ENCODE measurements at regions not wholly inside any gene's neighbourhood (a gene's known extent, or its start where the extent isn't known, plus 50 kb on each side); places are given as distances from the start of the nearest gene placed in this dataset.

- Histone ChIP-seq H4K20me1 (replicated peaks in 1 of 2; ENCODE audit: control insufficient read depth in 1 of 2, insufficient read depth in 2 of 2, low read length in 2 of 2) (no peaks in the 10 kb centered on the region), H3K14ac (ENCODE audit: insufficient read length) (no peak overlapping the region), H4K8ac (ENCODE audit: extremely low read depth, insufficient read depth, low read length) (no peak overlapping the region; the same call in 1 of the 2 replicates), H2BK12ac (ENCODE audit: low read depth, low read length) (no peak overlapping the region), H3K9ac (replicated peaks in 1 of 4; ENCODE audit: extremely low read depth in 1 of 4, low read depth in 3 of 4, low read length in 3 of 4) (no peak overlapping the region), H3K27ac (ENCODE audit: low read depth, low read length) (no peak overlapping the region), H2AFZ (ENCODE audit: low read length) (no peak overlapping the region), H4K91ac (replicated peaks; ENCODE audit: insufficient read length, low read length) (no peak overlapping the region), H3K4me1 (replicated peaks in 1 of 4; ENCODE audit: control insufficient read depth in 3 of 4, insufficient read depth in 4 of 4, low read length in 3 of 4) (no peaks in the 10 kb centered on the region), H2AK5ac (ENCODE audit: low read depth, low read length) (no peak overlapping the region), H3K27me3 (replicated peaks in 1 of 4; ENCODE audit: control insufficient read depth in 3 of 4, extremely low read depth in 1 of 4, insufficient read depth in 3 of 4, low read length in 3 of 4) (no peaks in the 10 kb centered on the region), H3K9me3 (ENCODE audit: insufficient read depth in 2 of 2, low read depth in 1 of 2, low read length in 1 of 2) (no peaks in the 10 kb centered on the region), H3K56ac (replicated peaks; ENCODE audit: insufficient read length, low read depth, low read length) (no peak overlapping the region), H2BK20ac (ENCODE audit: low read length) (no peak overlapping the region), H4K5ac (ENCODE audit: insufficient read length, low read depth, low read length) (no peak overlapping the region), H3K4me3 (ENCODE audit: extremely low read depth in 1 of 4, insufficient read depth in 2 of 4, low read depth in 3 of 4, low read length in 4 of 4) (no peak overlapping the region), H3K23me2 (ENCODE audit: low read depth, low read length) (no peaks in the 10 kb centered on the region), H3K36me3 (ENCODE audit: control insufficient read depth in 2 of 4, insufficient read depth in 4 of 4, low read length in 3 of 4) (no peaks in the 10 kb centered on the region), H3K4ac (replicated peaks; ENCODE audit: insufficient read length, low read depth, low read length) (no peak overlapping the region), H2BK15ac (ENCODE audit: low read length) (no peak overlapping the region), H2BK120ac (replicated peaks; ENCODE audit: low read depth, low read length) (no peak overlapping the region), H2BK5ac (ENCODE audit: low read depth, low read length) (no peak overlapping the region), H3K79me1 (ENCODE audit: low read depth, low read length) (no peaks in the 10 kb centered on the region), H3K18ac (ENCODE audit: extremely low read depth, low read length) (no peak overlapping the region), H3K23ac (ENCODE audit: insufficient read length) (no peak overlapping the region), H3K79me2 (ENCODE audit: control insufficient read depth in 1 of 2, insufficient read depth in 2 of 2, low read length in 2 of 2) (no peaks in the 10 kb centered on the region), H3K4me2 (ENCODE audit: insufficient read depth in 1 of 2, low read depth in 2 of 2, low read length in 2 of 2) (no peak overlapping the region)
- CTCF ChIA-PET (ENCODE audit: partially characterized antibody), result interaction anchor here (1.0 to 1.6 kb wide), 4 partner anchors 9 to 63 kb away, joined by 3 to 6 read pairs (median 5); no protein-coding TSS in a partner anchor
- DNase-seq (ENCODE audit: low read depth in 1 of 2, low spot score in 2 of 2), result no peak
- 100% methylated on average over 2 of the region's 2 CpGs; no CpG with 5 or more reads in 1 of the 2 experiments for WGBS, 2 experiments (ENCODE audit: extremely low coverage in 1 of 2, insufficient coverage in 1 of 2, insufficient read length in 1 of 2, insufficient replicate concordance in 2 of 2, low coverage in 1 of 2, low lambda C conversion rate in 2 of 2, missing lambda C conversion rate in 1 of 2)
- FAIRE-seq, result no peak
- POLR2A ChIA-PET (ENCODE audit: partially characterized antibody), result no interaction called here
- no peak for TF ChIP-seq TAF1 (IDR thresholded peaks at IDR 0.05; ENCODE audit: low read depth, low read length)
These were observed 56.5 kb upstream of the RASGEF1B start for GRCh38 chr4:81528200-81528599.

Measured in H1 (cell line).